ENCODE measurements at regions not wholly inside any gene's neighbourhood (a gene's known extent, or its start where the extent isn't known, plus 50 kb on each side); places are given as distances from the start of the nearest gene placed in this dataset.

DNA sequence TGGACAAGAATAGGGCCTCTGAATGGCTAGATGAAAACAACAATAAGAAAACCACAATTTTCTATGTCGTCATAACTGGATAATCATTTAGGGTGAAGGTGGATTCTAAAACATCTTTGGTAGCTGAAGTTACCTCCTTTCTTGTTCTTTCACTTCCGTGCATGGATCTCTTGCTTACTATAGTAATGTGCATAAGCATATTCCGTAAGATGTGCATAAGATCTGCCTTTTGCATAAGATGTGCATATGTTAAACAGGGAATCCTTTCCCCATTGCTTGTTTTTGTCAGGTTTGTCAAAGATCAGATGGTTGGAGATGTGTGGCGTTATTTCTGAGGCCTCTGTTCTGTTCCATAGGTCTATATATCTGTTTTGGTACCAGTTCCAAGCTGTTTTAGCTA, 353.6 kb downstream of the MTX2 start:
- no peak for DNase-seq

DNA sequence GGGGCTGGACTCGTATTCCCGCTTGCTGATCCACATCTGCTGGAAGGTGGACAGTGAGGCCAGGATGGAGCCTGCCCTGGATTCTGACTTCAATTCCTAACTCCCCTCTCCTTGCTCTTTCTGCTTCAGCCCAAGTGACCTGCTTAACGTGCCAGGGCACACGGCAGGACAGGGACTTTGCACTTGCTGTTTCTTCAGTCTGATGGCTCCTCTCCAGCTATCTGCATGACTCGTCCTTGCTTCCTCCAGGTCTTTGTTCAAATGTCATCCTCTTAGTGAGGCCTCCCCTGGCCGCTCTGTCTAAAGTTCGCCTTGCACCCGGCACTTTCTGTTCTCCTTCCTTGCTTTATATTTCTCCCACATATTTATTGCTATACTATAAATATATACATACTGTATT, 357.6 kb downstream of the MTX2 start:
- DNase-seq, result no peak

DNA sequence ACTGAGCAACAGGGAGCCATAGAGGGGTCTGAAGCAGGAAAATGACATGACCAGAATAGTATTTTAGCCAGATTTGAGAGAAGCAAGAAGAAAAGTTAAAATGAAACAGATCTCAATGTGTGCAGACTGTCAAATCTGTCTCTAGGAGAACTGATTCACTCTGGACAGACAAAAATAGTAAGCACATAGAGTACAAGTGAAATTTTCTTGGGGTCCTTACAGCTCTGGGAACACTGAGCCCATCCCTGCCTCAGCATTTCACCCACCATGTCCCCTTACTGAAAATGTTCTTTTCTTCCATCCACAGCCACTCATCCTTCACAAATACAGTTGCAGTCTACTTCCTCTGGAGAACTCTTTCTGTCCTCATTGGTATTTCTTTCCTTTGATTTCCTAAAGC, 359.2 kb downstream of the MTX2 start:
- no peak for DNase-seq

DNA sequence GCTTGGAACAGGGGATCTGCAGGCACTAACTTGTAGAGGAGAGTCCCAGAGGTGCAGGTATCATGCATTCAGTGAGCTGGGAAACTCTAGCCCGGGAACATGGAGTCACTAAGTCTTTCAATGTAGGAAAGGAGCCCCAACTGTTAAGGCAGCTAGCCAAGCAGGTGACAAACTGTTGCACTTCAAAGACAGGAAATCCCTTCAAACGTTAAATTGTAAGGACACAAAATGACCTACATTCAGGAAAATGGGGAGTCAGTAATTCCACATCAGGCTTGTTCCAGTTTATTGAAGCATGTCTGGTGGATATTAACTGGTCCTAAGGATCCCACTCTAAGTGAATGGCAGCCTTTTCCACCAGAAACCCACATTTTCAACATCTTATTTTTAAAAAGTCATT, 364.5 kb downstream of the MTX2 start:
- DNase-seq, result no peak

DNA sequence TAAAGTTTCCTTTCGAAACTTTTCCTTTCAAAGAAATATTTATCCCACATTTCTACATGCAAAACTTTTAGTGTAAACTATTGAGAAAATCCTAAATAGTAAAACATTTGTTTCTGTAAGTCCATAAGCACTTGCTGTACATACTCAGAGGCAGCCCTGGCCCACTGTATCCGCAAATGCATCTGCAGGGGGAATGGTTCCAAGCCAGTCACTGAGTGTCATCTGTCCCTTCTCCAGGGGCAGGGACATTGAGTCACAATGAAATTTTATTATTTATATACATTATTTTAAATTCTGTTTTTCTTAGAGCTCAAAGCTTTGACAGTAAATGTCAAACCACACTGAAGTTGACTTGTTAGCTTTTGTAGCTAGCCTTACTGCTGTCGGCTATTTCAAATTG, 367.2 kb downstream of the MTX2 start:
- no peak for DNase-seq

DNA sequence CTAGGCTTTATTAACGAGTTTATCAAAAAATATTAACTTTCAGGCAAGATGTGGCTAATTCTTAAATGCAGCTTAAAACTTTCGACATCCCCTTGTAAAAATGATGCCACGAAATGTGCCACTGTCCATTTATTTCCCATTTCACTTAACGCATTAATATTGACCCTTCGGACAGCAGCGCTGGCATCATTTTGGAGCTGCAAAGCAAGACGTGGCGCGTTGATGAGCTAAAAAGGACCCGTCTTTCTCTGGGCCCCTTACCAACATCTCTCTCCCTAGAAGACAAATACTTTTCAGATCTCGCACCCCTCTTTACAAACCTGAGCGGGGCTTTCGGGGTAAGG, 367.9 kb downstream of the MTX2 start:
- DNase-seq, result no peak

DNA sequence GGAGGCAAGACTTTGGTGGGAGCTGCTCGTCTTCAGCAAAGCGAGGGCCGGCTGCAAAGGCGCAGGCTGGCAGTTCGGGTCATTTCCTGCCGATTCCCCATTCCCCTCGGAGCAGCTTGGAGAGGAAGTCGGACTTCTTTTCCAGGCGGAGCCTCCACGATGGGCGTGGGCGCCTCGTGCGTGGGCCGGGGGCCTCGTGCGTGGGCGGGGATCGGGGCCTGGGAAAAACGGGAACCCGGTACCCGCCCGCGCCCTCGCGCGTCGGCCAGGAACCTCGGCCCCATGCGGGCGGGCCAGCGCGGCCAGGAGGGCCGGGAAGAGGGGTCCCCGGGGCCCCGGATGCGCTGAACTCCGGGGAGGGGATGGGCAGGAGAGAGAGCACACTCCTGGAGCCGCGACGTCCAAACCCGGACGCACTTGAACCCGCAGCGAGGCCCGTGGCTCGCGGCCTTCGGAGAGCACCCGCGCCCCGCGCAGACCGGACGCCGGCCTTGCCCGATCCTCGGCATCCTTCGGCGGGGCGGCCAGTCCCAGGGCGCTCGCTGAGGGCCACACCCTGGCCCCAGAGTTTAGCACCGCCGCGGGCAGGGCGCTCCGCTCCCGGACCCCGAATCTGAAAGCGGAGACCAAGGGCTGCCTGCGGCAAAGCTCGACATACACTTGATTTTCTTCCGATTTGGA, 368.4 kb downstream of the MTX2 start:
- peak; percentile 2 for DNase-seq

DNA sequence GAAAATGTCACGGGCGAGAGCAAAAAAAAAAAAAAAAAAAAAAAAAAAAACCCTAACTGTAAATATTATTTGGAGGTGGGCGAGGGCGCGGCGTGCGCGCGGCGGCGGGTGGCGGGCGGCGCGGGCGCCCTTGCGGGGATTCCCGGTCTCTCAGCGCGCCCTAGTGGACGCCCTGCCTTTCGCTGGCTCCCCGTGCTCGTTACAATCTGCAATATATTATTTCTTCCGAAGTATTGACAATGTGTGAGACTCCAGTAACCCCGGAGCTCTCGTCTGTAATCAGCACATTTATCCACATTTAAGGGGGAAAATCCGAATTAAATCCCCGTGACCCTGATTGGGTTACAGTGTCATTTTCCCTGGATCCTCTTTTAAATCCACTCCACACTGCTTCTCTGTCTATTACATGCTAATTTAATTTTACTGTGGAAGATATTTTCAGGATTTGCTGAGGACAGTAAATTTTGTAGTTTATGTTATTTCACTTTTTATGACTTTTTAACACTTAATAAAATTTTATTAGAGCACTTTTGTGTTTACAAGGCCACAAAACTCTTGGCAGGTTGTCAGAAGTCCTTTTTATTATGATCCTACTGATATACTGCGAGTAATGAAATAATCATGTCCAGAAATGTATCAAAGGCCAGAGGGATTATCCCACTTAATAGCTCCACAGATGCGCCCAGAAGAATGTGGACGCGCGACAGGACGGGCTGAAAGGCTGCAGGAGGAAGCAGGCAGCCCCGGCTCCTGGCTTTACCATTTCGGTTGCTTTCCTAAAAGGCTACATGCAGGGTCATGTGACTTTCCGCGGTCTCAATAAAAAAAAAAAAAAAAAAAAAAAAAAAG, 369.1 kb downstream of the MTX2 start:
- DNase-seq, result peak; percentile 60

DNA sequence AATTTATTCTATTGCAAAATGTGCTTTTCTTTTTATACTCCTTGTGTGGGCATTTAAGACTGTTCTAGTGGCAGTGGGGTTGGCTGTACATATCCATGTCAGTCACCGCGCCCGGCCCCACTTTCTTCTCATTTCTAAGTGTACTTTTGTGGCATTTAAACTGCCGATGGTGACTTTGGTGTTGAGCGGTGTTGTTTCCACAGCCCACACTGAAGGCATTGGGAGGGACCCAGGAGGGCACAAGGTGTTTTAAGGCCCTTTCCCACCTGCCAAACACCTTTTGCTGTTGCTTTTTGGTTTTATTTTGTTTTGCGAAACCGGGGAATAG, 369.7 kb downstream of the MTX2 start:
- DNase-seq, result no peak

DNA sequence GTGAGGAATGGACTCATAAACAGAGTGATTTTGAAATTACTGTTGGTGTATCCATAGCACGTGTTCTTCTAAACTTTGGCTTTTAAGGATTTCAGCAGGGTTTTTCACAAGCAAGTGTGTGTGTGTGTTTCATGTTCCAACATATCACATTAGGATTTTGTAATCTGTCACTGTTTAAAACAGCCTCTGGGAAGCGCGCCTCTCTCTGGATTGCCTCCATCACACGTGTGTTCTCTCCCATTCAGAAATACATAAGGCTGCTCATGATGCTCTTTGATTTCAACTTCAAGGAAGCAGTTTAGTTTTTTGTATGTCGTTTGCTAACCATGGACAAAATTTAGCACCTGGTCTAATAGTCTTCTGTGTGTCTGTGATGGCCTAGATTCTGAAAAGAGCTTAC, 370.4 kb downstream of the MTX2 start:
- no peak for DNase-seq

DNA sequence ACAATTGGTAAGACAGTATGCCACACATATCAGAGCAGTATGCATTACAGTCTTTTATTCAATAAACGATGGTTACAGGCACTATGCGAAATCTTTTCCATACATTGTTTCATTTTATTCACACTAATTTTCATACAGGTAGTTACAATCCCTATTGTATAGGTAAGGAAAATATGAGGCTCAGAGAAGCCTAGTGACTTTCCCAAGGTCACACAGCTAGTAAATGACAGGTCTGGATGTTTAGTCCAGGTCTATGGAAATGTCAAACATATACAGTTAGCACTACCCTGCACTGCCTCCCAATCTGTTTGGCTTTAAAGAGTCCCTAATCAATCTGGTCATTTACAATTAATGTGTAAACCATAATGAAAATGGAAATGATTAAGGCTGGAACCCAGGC, 372.2 kb downstream of the MTX2 start:
- DNase-seq, result no peak

DNA sequence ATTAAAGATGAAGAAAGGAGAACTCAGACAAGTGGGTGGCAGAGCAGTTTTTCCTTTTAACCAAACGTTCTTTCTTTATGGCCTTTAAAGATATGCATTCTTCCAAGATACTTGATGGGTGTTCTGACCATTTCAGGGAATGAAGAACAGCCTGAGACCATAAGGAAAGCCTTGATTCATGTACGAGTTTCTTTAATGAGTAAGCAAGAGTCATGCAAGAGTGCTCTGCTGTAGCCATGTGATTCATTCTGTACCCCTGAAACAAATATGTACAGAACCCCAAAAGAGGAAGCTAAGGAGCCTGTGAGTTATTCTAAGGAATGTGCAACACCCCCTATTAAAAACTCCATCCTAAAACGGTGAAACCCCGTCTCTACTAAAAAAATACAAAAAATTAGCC, 372.8 kb downstream of the MTX2 start:
- DNase-seq, result no peak

DNA sequence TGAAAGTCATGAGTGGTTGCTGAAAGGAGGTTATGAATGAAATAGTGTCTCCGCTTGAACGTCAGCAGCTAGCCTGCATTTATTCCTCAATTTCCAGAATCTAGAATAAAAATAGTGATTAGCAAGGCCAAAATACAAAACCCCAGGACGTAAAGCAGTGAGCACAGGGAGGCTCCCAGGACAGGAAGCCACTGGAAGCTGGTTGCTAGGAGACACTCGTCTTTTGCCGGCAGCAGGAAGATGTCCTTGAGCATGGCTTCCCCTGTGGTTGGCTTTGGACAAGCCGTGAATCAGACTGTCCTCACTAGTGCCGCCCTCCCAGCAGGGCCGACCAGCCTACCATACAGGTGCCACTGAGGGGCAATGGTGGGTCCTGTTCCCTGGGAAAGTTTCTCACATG, 374.4 kb downstream of the MTX2 start:
- DNase-seq, result no peak

DNA sequence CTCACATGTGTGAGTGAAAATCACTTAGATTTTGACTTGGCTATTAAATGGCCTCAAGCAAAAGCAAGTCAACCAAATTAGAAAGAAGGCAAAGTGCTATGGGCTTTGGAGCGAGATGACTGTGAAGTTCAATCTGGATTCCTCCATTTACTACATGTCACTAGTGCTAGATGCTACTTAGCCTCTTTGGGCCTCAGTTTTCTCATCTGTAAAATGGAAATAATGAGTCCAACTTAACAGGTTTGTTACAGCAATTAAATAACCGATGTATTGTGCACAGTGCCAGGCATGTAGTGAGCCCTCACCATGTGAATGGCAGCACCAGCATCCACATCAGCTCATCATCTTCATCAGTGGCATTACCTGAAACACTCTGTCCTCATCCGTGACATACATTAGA, 376.3 kb downstream of the MTX2 start:
- DNase-seq, result no peak

DNA sequence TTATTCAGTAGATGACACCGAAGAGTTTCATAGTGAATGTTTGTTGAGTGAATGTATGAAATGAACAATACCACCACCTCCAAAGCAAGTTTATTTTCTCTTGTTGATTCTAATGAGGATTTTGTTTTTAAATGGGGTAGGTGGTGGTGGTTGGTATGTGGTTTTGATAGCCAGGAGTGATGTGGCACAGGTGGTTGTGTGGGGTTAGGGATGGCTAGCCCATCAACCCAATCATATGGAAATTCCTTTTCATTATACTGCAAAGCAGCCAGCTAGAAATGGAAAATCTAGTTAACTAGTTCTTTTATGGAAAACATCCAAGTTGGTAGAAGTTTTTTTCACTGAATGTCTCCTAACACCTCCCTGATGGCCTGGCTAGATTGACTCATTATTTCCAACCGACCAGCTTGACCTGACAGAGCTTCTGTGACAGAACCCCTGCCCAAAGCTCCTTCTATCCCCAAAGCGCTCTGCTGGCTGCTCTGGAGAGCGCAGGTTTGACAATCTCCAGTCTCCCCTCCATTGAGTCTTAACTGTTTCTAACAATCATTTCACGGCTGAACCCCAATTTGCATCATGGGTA, 376.9 kb downstream of the MTX2 start:
- DNase-seq, result no peak

DNA sequence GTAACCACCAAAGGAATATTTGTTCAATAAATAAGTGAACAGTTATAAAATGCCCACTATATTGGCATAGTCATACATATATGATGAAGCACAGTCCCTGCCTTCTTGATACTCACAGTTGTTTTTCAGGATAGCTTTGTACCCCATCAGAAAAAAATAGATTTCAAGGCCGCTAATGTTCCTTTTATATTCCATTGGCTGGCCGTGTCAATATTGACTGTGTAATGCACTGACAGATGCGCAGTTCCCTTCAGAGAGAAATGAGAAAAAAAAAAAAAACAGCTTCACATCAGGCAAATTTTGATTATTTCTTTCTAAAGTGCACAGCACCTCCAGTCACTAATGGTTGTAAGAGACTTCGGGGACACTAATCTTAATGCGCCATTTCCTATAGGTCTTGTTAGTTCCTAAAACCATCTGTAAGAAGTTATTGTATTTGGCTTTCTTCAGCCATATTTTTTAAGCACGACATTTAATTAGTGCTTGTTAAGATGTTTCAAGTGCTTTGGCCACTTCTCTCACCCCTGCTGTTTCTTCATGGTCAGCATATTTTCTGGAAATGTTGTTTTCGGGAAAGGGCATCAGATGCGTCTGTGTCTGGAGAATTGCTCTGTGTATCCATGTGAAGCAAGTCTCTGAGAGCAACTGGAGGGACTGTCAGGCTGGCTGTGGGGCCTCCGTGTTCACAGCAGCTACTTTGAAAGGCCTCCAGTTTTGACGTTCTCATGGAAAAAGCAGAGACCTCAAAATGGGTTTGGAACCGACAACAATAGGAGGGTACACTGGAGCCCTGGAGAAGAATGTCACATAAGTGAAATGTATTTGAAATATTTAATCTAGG, 378.3 kb downstream of the MTX2 start:
- no peak for DNase-seq

DNA sequence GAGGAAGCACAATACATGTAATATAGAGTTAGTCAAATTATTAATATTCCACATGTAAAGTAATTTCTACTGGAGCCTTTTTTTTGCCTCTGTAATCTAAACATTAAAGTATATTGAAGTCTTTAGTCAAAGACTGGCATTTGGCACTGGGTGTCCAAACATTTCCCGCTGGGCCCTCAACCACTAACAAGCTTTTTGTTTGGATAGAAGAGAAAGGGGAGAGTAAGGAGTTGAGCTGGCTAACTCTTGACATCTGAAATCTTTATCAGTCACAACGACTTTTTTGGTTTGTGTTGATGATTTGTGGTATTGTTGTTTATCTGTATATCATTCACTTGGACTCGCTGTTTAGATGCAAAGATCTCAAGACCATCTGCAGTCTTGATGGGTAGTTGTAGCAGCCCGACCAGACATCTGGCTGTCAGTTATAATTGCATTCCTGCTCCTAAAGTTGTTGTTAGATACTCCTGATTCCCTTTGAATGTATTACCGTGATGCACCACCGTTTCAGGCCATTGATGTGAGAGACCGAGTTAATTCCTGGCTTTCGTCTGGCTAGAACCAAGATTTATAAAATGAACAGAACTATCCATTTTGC, 379.6 kb downstream of the MTX2 start:
- no peak for DNase-seq

DNA sequence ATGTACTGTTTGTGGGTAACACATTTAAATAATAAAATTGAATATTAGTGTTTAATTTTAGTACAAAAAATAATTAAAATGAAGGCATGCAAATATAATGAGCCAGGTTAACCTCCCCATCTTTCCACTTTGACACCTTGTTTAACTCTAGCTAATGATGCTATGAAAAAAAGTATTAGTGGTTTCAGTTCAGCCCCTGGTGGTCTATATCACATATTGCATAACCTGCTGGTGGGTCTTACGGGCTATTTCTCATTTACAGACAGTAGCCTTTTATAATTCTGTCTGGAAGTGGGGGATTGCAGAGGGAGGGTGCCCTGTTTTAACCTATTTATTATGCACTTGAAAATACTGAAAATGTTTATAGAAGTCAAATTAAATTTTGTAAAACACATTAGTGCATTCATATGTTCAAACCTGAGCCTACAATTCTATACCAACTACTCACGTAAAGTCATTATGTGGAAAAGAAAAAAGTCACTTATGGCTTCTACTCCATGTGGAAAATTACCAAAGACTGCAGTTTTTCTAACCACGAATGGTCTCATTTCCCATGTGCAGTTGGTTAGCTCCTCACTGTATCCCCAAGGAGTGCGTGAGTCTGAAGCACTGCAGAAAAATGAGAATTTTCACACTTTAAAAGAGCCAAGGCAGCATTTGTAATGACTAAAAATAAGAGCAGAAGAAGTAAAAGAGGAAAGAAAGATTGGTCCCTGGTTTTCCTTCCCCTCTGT, 381.0 kb downstream of the MTX2 start:
- no peak for DNase-seq

DNA sequence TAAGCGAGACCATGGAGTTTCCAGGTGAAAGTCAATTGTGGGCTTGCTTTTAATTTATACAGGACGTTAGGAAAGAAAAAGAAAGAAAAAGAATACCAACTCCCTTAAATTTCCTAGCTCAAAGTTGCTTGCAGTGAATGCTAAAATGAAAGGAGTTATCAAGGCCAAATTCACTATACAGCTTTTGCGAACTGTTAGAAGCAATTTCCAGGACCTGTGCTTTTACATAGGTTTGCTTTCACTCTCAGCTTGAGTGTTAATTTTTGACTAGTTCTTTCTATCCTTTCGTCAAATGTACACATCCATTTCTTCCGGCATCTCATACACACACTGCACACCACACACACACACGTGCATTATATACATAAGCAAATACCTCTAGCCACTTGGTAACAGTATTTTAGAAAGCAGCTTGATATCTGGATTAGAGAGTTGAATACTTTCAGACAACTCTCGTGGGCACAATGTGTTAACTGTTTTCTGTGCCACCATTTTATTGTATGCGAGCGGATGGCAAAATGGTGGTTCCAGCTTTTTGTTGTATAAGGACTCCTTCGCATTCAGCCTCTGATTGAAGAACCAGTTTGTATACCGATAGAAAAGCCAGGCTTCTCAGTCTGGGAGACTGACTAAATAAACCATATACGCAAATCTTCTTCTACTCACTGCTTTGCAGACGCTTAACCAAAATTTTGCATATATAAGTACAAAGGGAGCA, 381.8 kb downstream of the MTX2 start:
- no peak for DNase-seq

DNA sequence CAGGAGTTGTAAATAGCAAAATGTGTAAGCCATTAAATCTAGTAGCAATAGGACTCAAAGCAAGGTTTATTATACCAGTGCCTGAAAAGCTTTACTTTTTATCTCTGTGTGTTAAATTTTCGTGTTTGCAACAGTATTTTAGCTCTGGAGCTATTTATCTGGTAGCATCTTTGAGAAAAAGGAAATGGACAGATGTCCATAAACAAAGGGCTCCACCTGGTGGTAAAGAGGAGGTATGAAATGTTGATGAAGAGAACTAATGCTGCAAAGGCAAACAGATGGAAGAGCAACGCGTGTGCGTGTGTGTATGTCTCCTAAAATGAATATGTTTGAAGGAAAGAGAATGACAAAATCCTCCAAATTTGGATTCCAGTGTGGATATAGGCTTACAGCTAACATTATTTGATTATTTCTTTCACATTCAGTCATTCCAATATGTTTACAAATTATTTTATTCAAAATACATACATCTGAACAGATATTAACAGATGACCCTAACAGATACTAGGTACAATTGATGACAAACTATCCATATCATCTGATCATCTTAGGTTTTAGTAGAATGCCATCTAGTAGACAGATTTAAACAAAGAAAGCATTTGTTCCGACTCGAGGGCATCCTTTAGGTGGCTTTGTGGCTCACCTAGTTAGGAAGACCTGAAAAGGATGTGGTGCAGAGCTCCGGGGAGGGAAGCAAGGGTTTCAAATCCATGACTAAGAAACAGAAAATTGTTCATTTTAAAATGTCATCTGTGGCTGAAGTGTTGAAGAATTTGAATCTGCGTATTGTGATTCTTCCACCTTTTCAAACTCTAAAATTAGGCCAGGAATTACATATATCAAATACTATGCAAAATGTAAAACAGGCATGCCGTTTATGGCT, 383.3 kb downstream of the MTX2 start:
- DNase-seq, result peak; percentile 64
